ENCODE measurements at regions not wholly inside any gene's neighbourhood (a gene's known extent, or its start where the extent isn't known, plus 50 kb on each side); places are given as distances from the start of the nearest gene placed in this dataset.

DNA sequence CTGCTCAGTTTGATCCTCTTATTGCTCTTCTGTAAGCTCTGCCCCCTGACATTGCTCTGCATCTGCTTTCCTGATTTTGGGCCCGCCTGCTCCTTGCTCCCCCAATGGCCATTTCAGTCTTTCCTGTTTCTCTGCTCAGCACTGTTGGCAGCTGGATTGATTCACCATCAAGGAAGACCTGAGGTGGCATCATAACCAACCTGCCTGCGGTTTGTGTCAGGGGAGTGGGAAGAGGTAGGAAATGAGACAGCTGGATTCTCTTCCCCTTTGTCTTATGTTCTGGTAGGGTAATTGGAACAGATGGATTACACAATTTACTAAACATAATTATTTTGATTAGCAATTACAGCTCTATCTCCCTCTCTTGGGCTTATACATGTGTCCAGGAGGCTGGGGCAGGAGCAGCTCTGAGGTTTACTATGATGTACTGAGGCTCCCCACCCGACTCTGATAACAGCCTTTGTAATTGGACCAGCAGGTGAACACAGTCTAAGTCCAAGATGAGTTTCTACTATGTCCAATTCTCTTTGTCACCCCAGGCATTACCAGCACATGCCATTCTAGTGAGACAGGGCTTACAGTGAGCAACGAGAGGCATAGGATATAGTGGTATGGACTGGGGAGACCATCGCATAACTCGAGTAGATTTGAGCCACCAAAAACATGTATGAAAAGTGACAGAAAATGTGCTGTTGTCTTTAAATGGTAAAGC is 151.8 kb upstream of the MMADHC start:
- TF ChIP-seq ZFX (IDR thresholded peaks at IDR 0.05), result no peak
- TF ChIP-seq, protein P1, sequence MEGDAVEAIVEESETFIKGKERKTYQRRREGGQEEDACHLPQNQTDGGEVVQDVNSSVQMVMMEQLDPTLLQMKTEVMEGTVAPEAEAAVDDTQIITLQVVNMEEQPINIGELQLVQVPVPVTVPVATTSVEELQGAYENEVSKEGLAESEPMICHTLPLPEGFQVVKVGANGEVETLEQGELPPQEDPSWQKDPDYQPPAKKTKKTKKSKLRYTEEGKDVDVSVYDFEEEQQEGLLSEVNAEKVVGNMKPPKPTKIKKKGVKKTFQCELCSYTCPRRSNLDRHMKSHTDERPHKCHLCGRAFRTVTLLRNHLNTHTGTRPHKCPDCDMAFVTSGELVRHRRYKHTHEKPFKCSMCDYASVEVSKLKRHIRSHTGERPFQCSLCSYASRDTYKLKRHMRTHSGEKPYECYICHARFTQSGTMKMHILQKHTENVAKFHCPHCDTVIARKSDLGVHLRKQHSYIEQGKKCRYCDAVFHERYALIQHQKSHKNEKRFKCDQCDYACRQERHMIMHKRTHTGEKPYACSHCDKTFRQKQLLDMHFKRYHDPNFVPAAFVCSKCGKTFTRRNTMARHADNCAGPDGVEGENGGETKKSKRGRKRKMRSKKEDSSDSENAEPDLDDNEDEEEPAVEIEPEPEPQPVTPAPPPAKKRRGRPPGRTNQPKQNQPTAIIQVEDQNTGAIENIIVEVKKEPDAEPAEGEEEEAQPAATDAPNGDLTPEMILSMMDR (conservative IDR thresholded peaks at IDR 0.05), result no peak
- H3K27ac ChIP-seq, result no peak overlapping the region

DNA sequence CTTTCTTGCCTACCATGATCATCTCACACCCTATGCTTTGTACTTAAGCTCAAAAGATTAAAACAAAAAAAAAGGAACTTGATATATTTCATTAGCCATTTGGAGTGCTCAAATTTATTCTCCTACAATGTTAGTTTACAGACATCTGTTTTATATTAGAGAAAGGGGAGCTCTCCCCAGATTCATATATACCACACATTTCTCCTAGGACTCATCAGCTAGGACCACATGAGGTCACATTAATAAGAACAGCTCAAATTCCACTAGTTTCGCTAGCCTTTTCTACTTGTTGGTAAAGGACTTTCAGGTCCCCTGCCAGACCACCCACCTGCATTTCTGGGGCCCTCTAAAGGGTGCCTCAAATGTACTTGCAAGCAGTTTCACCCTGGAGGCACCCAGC is 151.2 kb upstream of the MMADHC start:
- no peak overlapping the region for H3K27ac ChIP-seq
- no peak for TF ChIP-seq ZFX (IDR thresholded peaks at IDR 0.05)
- TF ChIP-seq, protein P1 (conservative IDR thresholded peaks at IDR 0.05), result no peak

- TF ChIP-seq, protein P1 (conservative IDR thresholded peaks at IDR 0.05), result no peak
- no peak for TF ChIP-seq ZFX (IDR thresholded peaks at IDR 0.05)
- H3K27ac ChIP-seq, result no peak overlapping the region
These were observed 150.3 kb upstream of the MMADHC start for GRCh38 chr2:149737896-149738295.

GRCh38 chr2:149735237-149735958 is 147.8 kb upstream of the MMADHC start:
- no peak overlapping the region for H3K27ac ChIP-seq
- no peak for TF ChIP-seq ZFX (IDR thresholded peaks at IDR 0.05)
- TF ChIP-seq, protein P1 (conservative IDR thresholded peaks at IDR 0.05), result no peak

DNA sequence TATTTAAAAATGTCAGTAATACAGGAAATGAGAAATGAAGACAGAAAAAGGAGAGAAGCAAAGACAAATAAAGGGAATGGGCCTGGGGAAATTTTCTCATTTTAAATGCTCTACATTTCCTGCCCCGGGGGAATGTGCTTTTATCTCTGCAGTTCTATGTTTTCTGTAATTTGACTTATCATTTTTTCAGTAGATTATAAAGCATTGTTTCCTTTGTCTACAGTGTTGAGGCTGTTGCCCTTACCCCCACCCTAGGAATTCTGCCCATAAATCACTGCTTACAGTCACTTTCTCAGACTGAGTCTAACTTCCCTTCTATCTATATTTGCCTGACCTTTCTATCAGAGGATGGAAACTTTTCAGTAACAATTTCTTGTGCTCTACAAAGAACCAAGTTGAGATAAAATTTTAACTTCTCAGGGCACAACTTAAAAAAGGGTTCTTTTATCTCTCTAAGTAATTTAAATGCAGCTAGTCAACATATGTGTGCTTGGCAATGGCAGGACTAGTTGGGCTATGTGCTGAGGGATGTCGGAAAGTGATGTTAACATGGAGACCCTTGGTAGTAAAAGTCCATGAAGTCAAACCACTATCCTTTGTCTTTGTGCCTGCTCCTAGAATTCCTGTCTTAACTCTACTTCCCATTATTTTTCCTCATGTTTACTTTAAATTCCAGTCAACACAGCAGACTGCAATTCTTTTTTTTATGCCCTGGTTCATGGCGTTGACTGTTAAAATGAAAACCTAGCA is 146.5 kb upstream of the MMADHC start:
- H3K27ac ChIP-seq, result no peak overlapping the region

DNA sequence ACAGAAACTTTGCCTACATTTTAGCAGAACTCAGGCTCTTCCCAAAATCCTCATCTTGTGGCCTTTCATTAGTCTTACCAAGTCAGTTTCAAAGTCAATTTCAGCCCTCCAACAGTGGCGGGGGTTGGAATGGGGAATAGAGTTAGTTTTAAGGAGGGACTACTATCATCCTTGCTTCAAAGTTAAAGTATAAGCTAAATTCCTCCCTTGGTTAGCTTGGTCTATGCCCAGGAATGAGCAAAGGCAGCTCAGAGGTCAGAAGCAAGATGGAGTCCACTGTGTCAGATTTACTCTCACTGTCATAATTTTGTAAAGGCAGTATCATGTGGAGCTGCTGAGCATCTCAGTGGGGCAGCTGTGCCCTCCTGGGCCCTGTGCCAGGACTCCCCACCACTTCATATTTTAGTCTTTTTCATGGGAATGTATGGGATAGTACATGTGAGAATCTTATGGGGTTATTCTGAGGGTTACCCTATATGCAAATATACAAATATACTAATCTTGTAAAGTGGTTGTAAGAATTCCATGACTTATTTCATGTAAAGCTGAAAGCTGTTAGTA is 145.2 kb upstream of the MMADHC start:
- TF ChIP-seq, protein P1 (conservative IDR thresholded peaks at IDR 0.05), result no peak
- no peak for TF ChIP-seq ZFX (IDR thresholded peaks at IDR 0.05)
- H3K27ac ChIP-seq, result no peak overlapping the region

More for the DNA sequence above, 146.5 kb upstream of the MMADHC start:
- no peak for TF ChIP-seq ZFX (IDR thresholded peaks at IDR 0.05)
- TF ChIP-seq, protein P1 (conservative IDR thresholded peaks at IDR 0.05), result no peak

Data from C4-2B (cell line).